CD14-positive monocyte (primary cell): ENCODE measurements at regions not wholly inside any gene's neighbourhood (a gene's known extent, or its start where the extent isn't known, plus 50 kb on each side); places are given as distances from the start of the nearest gene placed in this dataset.

Source experiments
- DNase-seq, 3 donors: peaks; one replicate each; pipeline ENCODE4 v3.0.0-alpha.2; 2011 to 2022
- H2AFZ ChIP-seq: 2 replicates; pipeline ENCODE4 v1.6.0; 2012; ENCODE audit warnings: mild to moderate bottlenecking, low read depth, low read length, inconsistent platforms; ENCODE audit not compliant: insufficient read depth, poor library complexity, severe bottlenecking
- H3K27ac ChIP-seq, 2 donors: 1 replicate in 1 of 2; 2 replicates in 1 of 2; pipeline ENCODE4 v1.5.1; 2012 to 2013; ENCODE audit warnings: low read length in 2 of 2, control low read depth in 1 of 2, inconsistent platforms in 1 of 2, low read depth in 1 of 2, mild to moderate bottlenecking in 1 of 2
- H3K27me3 ChIP-seq, 2 donors: one replicate each; pipeline versions ENCODE4 v1.6.0 to v1.6.1; 2011 to 2013; ENCODE audit warnings: low read length in 2 of 2; ENCODE audit not compliant: control insufficient read depth in 2 of 2, insufficient read depth in 2 of 2
- H3K36me3 ChIP-seq, 2 donors: replicated peaks in 1 of 2; 1 replicate in 1 of 2; 2 replicates in 1 of 2; pipeline versions ENCODE4 v1.5.1 to v1.6.1; 2012 to 2013; ENCODE audit warnings: low read length in 2 of 2, control low read depth in 1 of 2, inconsistent platforms in 1 of 2, mild to moderate bottlenecking in 1 of 2; ENCODE audit not compliant: insufficient read depth in 2 of 2, control insufficient read depth in 1 of 2
- H3K4me1 ChIP-seq, 2 donors: 1 replicate in 1 of 2; 2 replicates in 1 of 2; pipeline versions ENCODE4 v1.5.1 to v1.6.1; 2012 to 2013; ENCODE audit warnings: low read length in 2 of 2, control low read depth in 1 of 2, inconsistent platforms in 1 of 2, mild to moderate bottlenecking in 1 of 2, moderate library complexity in 1 of 2; ENCODE audit not compliant: insufficient read depth in 2 of 2, control insufficient read depth in 1 of 2
- H3K4me2 ChIP-seq: replicated peaks from 2 replicates; pipeline ENCODE3; 2012; ENCODE audit warnings: low read length, moderate library complexity, mild to moderate bottlenecking; ENCODE audit not compliant: poor library complexity, severe bottlenecking; ENCODE audit errors: extremely low read depth
- H3K4me3 ChIP-seq, 3 experiments: fragments of 200-600 bp in 1 of 3; sonication (generic) in 1 of 3; replicated peaks in 1 of 3; 1 replicate in 2 of 3; 2 replicates in 1 of 3; pipeline ENCODE4 v1.5.1; 2011 to 2013; ENCODE audit warnings: low read length in 3 of 3, mild to moderate bottlenecking in 3 of 3, control low read depth in 2 of 3, low read depth in 2 of 3, inconsistent platforms in 1 of 3, moderate library complexity in 1 of 3
- H3K79me2 ChIP-seq: 2 replicates; pipeline ENCODE4 v1.6.0; 2012; ENCODE audit warnings: mild to moderate bottlenecking, control low read depth, inconsistent platforms, low read length, moderate library complexity; ENCODE audit not compliant: insufficient read depth
- H3K9ac ChIP-seq: 2 replicates; pipeline ENCODE4 v1.6.0; 2017; ENCODE audit warnings: low read length, mild to moderate bottlenecking; ENCODE audit not compliant: insufficient read depth, poor library complexity, severe bottlenecking
- H3K9me3 ChIP-seq, 2 donors: replicated peaks in 1 of 2; 1 replicate in 1 of 2; 2 replicates in 1 of 2; pipeline versions ENCODE4 v1.5.1 to v1.6.1; 2012 to 2013; ENCODE audit warnings: low read length in 2 of 2, control low read depth in 1 of 2; ENCODE audit not compliant: control insufficient read depth in 1 of 2, insufficient read depth in 1 of 2
- H4K20me1 ChIP-seq: 2 replicates; pipeline ENCODE4 v1.6.0; 2012; ENCODE audit warnings: mild to moderate bottlenecking, low read length, control low read depth, moderate library complexity; ENCODE audit not compliant: insufficient read depth
- H3K27ac Mint-ChIP-seq, 7 donors: one replicate each; pipeline ENCODE4 v1.8.0; 2020; ENCODE audit warnings: mild to moderate bottlenecking in 7 of 7, mixed read lengths in 7 of 7, moderate library complexity in 6 of 7, inconsistent platforms in 2 of 7
- H3K27me3 Mint-ChIP-seq, 3 donors: one replicate each; pipeline ENCODE4 v1.8.0; 2021 to 2022; ENCODE audit warnings: low read depth in 3 of 3, mild to moderate bottlenecking in 3 of 3, mixed read lengths in 3 of 3, moderate library complexity in 3 of 3, inconsistent platforms in 1 of 3
- H3K36me3 Mint-ChIP-seq, 2 donors: one replicate each; pipeline ENCODE4 v1.8.0; 2020; ENCODE audit warnings: mixed read lengths in 2 of 2, inconsistent platforms in 1 of 2, mild to moderate bottlenecking in 1 of 2
- H3K4me1 Mint-ChIP-seq: one replicate; pipeline ENCODE4 v1.8.0; 2020; ENCODE audit warnings: mild to moderate bottlenecking, mixed read lengths
- H3K4me3 Mint-ChIP-seq, 2 donors: one replicate each; pipeline ENCODE4 v1.8.0; 2020; ENCODE audit warnings: mild to moderate bottlenecking in 2 of 2, mixed read lengths in 2 of 2, moderate library complexity in 1 of 2
- H3K9me3 Mint-ChIP-seq, 7 donors: one replicate each; pipeline ENCODE4 v1.8.0; 2020 to 2022; ENCODE audit warnings: mixed read lengths in 7 of 7, mild to moderate bottlenecking in 6 of 7, moderate library complexity in 6 of 7, inconsistent platforms in 2 of 7
- CTCF ChIP-seq: fragments of 200-600 bp; IDR thresholded peaks from one replicate; pipeline ENCODE4 v1.8.0; 2022; ENCODE audit warnings: antibody characterized with exemption, mild to moderate bottlenecking
- WGBS: methylation state at CpG from one replicate; pipeline ENCODE4 v1.1.5; 2013; ENCODE audit warnings: missing lambda C conversion rate; ENCODE audit not compliant: insufficient coverage; 5-methylcytosine and 5-hydroxymethylcytosine counted together
- intact Hi-C, 2 donors: fragments of 100-400 bp; cut with micrococcal nuclease; formaldehyde crosslinking; loops; one replicate each; pipeline versions ENCODE4 v1.15.0 to v1.15.1; 2023

- no peaks in the 10 kb centered on the region for H3K36me3 Mint-ChIP-seq
- H3K27me3 ChIP-seq: no peaks in the 10 kb centered on the region
These were observed 634.7 kb upstream of the ZNF804A start for GRCh38 chr2:183963609-183964008.

DNA sequence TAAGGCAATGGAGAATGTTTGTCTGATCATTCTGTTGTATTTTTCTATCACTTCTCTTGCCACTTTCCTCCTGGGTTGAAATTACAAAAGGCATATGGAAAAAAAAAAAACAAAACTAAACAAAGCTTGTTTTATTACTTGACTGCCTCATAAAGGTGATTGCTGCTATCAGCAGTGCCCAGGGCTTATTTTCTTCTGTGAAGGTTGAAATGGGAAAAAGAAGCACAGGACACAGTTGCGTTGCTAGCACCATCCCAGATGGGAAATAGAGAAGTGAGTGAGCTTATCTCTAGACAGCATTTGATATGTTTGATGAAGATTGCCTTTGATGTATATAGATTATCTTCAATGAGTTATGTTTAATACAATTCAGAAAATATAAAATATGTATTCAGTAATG lies 633.8 kb upstream of the ZNF804A start:
- no peaks in the 10 kb centered on the region for H3K9me3 Mint-ChIP-seq
- Histone ChIP-seq H3K79me2 (no peaks in the 10 kb centered on the region), H4K20me1 (no peaks in the 10 kb centered on the region), H3K9me3 (no peaks in the 10 kb centered on the region), H3K4me3 (no peak overlapping the region), H3K9ac (no peak overlapping the region), H3K36me3 (no peaks in the 10 kb centered on the region), H3K27me3 (no peaks in the 10 kb centered on the region), H3K4me2 (no peak overlapping the region), H2AFZ (no peak overlapping the region), H3K27ac (no peak overlapping the region), H3K4me1 (no peaks in the 10 kb centered on the region)
- H3K4me1 Mint-ChIP-seq: no peaks in the 10 kb centered on the region
- intact Hi-C loops: no loop called here
- H3K27ac Mint-ChIP-seq: no peak overlapping the region
- no peak for DNase-seq
- WGBS: no CpG with 5 or more reads among the region's 1 CpG
- H3K4me3 Mint-ChIP-seq: no peak overlapping the region
- no peak for TF ChIP-seq CTCF
- H3K36me3 Mint-ChIP-seq: no peaks in the 10 kb centered on the region
- no peaks in the 10 kb centered on the region for H3K27me3 Mint-ChIP-seq

More at GRCh38 chr2:183963609-183964008, 634.7 kb upstream of the ZNF804A start:
- Histone ChIP-seq H3K4me1 (no peaks in the 10 kb centered on the region), H3K4me2 (no peak overlapping the region), H3K27ac (no peak overlapping the region), H3K36me3 (no peaks in the 10 kb centered on the region), H4K20me1 (no peaks in the 10 kb centered on the region), H2AFZ (no peak overlapping the region), H3K79me2 (no peaks in the 10 kb centered on the region), H3K4me3 (no peak overlapping the region), H3K9ac (no peak overlapping the region), H3K9me3 (no peaks in the 10 kb centered on the region)
- no peak for TF ChIP-seq CTCF
- DNase-seq: no peak
- Mint-ChIP-seq H3K27ac (no peak overlapping the region), H3K27me3 (no peaks in the 10 kb centered on the region), H3K4me1 (no peaks in the 10 kb centered on the region), H3K4me3 (no peak overlapping the region), H3K9me3 (no peaks in the 10 kb centered on the region)
- WGBS: no CpG with 5 or more reads among the region's 1 CpG
- intact Hi-C loops: no loop called here
